ENCODE measurements at regions not wholly inside any gene's neighbourhood (a gene's known extent, or its start where the extent isn't known, plus 50 kb on each side); places are given as distances from the start of the nearest gene placed in this dataset.

DNA sequence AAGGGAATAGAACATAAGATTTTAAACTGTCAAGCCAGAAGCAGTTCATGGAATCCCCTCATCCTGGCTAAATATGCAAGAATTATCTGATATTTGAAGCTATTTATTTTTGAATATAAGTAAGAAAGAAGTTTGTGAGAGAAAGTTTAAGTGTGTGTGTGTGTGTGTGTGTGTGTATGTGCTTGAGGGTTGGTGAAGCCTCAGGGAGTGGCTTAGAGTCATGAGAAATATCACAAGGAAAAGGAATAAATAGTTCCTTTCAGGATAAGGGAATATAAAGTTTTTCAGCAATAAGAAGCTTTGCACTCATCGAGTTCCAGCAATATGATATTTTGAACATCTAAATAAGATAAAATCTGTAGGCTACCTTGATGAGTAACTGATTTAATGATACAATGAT, 359.6 kb downstream of the MEIS1 start:
- DNase-seq (ENCODE audit: extremely low read depth, low read depth) = no peak
- TF ChIP-seq, protein P1, sequence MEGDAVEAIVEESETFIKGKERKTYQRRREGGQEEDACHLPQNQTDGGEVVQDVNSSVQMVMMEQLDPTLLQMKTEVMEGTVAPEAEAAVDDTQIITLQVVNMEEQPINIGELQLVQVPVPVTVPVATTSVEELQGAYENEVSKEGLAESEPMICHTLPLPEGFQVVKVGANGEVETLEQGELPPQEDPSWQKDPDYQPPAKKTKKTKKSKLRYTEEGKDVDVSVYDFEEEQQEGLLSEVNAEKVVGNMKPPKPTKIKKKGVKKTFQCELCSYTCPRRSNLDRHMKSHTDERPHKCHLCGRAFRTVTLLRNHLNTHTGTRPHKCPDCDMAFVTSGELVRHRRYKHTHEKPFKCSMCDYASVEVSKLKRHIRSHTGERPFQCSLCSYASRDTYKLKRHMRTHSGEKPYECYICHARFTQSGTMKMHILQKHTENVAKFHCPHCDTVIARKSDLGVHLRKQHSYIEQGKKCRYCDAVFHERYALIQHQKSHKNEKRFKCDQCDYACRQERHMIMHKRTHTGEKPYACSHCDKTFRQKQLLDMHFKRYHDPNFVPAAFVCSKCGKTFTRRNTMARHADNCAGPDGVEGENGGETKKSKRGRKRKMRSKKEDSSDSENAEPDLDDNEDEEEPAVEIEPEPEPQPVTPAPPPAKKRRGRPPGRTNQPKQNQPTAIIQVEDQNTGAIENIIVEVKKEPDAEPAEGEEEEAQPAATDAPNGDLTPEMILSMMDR (IDR thresholded peaks at IDR 0.05; ENCODE audit: low read depth, low read length) = no peak

DNA sequence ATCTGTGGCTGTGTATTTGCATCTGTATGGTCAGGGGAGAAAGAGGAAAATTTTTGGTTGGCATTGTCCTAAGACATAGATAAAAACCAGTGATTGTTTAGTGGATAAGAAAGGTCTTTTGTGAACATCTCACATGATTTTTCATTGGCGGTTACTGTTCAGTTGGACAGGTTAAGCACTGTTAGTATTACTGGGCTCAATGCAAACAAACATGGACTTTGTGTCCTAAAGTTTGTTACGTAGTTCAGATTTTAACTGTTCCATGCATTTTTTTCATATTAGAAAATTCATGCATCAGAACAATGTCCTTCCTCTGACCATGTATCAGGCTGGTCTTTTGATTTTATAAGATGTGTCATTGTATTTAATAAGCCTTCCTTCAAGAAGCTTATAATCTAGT, 368.0 kb downstream of the MEIS1 start:
- TF ChIP-seq, protein P1 (IDR thresholded peaks at IDR 0.05; ENCODE audit: low read depth, low read length) = no peak
- no peak for DNase-seq (ENCODE audit: extremely low read depth, low read depth)

DNA sequence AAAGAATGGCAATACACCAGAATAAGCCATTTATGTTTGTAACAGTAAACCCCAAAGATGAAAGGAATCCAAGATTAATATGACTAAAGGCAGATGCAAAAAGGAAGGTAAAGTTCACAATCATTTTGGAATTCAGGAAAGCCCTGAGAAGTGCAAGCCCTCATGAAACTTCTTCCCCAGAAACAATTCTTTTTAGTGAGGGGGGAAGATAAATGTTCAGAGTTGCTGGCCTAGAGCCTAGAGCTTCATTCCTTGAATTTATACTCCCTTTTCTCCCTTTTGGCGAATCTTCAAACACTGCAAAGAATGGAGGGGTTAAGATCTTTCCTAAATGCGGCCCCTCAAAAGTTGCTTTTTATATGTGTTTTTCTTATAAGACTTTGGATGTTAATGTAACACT, 368.8 kb downstream of the MEIS1 start:
- no peak for DNase-seq (ENCODE audit: extremely low read depth, low read depth)
- TF ChIP-seq, protein P1 (IDR thresholded peaks at IDR 0.05; ENCODE audit: low read depth, low read length) = no peak

DNA sequence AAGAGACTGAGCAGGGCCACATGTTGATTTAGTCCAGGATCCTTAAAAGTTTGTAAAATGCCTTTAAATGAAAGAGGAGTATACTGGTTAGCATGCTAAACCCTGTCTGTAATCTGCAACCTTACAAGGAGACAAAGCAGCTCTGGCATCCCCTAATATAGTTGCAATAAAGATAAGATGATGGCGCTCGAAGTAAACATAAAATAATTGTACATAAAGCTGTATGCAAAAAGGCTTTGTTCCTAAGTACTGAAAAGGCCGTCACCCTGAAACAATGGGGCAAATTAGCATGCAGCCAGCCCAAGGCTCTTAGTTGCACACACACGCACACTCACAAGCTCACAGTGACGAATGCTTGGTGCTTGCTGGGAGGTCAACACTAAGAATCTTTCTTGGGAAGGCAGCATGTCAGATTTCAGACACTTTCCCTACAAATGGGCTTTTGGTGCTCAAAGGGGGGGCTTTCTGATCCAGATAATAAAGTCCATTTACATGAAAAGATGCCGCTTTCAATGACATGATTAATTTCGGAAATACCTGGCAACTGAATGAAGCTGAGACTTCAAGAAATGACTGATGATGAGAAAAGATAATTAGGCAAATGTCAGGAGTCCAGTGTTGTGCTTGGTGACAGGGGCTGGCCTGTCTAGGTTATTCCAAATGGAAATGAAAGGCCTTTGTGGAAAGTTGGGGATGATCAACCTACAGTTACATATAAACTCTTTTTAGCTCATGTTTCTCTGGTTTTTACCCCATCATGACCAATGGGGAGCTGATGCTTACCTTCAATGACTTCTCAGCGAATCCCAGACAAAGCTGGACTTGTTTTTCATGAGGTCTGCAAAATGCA, 370.3 kb downstream of the MEIS1 start:
- TF ChIP-seq, protein P1 (IDR thresholded peaks at IDR 0.05; ENCODE audit: low read depth, low read length) = no peak
- no peak for DNase-seq (ENCODE audit: extremely low read depth, low read depth)

DNA sequence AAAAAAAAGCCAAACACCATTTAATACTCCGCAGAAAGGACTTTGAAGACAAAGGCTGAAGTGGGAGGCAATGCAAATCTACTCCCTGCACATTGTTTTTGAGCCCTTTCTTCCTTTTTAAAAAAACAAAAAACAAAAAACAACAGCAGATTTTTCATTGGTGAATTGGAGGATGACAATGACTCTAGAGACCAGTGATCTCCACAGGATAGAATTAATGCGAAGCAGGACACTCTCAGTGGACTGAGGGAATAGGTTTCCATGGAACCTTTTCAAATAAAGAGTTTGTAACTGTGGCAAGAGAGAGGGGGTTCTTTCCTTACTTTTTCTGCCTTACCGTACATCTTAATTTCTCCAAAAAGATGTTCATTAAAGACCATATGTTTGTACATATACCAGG, 371.0 kb downstream of the MEIS1 start:
- DNase-seq (ENCODE audit: extremely low read depth, low read depth) = no peak
- TF ChIP-seq, protein P1 (IDR thresholded peaks at IDR 0.05; ENCODE audit: low read depth, low read length) = no peak

DNA sequence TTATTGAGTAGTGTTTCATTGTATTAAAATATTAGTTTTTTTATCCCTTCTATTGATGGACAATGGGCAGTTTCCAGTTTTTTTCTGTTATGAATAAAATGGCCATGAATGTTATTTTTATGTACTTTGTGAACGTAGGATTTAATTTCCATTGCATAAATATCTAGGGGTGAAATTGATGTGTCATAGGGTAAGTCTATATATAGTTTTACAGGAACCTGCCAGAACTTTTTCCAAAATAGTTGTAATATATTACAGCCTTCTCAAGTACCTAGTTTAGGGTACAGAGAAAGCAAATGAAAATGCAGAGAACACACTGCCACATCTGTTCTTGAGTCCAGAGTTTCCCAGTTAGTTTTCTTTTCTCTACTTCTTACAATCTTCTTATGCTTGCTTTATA, 378.6 kb downstream of the MEIS1 start:
- TF ChIP-seq, protein P1 (IDR thresholded peaks at IDR 0.05; ENCODE audit: low read depth, low read length) = no peak

DNA sequence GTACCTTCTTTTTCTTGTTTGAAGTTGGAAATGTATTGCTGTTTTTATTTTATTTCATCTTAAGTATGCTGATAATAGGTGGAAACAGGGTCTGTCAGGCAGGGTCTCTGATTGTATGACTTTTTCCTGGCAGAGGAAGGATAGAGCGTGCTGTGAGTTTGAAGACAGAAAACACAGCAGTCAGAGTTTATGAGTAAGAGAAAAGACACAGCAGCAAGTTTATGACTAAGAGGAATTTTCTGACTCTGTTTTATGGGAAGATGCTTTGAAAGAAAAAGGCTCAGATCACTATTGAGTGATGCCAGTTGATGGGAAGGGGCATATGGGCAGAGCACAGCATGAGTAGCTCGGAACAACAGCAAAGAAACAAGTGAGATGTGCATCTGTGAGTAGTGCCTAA, 379.1 kb downstream of the MEIS1 start:
- DNase-seq (ENCODE audit: extremely low read depth, low read depth) = no peak
- TF ChIP-seq, protein P1 (IDR thresholded peaks at IDR 0.05; ENCODE audit: low read depth, low read length) = no peak

More for the DNA sequence above, 378.6 kb downstream of the MEIS1 start:
- no peak for DNase-seq (ENCODE audit: extremely low read depth, low read depth)
